OCI-LY1 (cell line): ENCODE measurements at regions not wholly inside any gene's neighbourhood (a gene's known extent, or its start where the extent isn't known, plus 50 kb on each side); places are given as distances from the start of the nearest gene placed in this dataset.

Experiments used
- H2AFZ ChIP-seq: fragments of 200-600 bp; sonication (generic), shearing (Covaris generic); 2 replicates; pipeline ENCODE4 v1.6.0; 2014; ENCODE audit warnings: antibody characterized with exemption, mild to moderate bottlenecking, low read length
- H3F3A ChIP-seq: fragments of 200-600 bp; sonication (generic), shearing (Covaris generic); 2 replicates; pipeline ENCODE4 v1.6.0; 2014; ENCODE audit warnings: mild to moderate bottlenecking, antibody characterized with exemption, low read length, moderate library complexity; ENCODE audit not compliant: insufficient read depth
- H3K27ac ChIP-seq: fragments of 200-600 bp; sonication (generic); 2 replicates; pipeline ENCODE4 v1.5.1; 2014; ENCODE audit warnings: low read length, mixed run types, mild to moderate bottlenecking, low read depth; ENCODE audit not compliant: poor library complexity, severe bottlenecking
- H3K27me3 ChIP-seq: fragments of 200-600 bp; sonication (generic); 2 replicates; pipeline ENCODE4 v1.6.0; 2014; ENCODE audit warnings: antibody characterized with exemption, mild to moderate bottlenecking, low read length, moderate library complexity; ENCODE audit not compliant: insufficient read depth
- H3K36me3 ChIP-seq: fragments of 200-600 bp; sonication (generic); 2 replicates; pipeline ENCODE4 v1.6.1; 2014; ENCODE audit warnings: mild to moderate bottlenecking, antibody characterized with exemption, low read length, moderate library complexity, mixed read lengths; ENCODE audit not compliant: insufficient read depth
- H3K4me1 ChIP-seq: fragments of 200-600 bp; sonication (generic); 2 replicates; pipeline ENCODE4 v1.5.1; 2014; ENCODE audit warnings: mild to moderate bottlenecking, low read length, moderate library complexity; ENCODE audit not compliant: insufficient read depth, severe bottlenecking
- H3K4me2 ChIP-seq: fragments of 200-600 bp; sonication (generic), shearing (Covaris generic); 2 replicates; pipeline ENCODE4 v1.6.1; 2014; ENCODE audit warnings: low read length
- H3K4me3 ChIP-seq: fragments of 200-600 bp; sonication (generic); 2 replicates; pipeline ENCODE4 v1.5.1; 2014; ENCODE audit warnings: low read length, low read depth, mild to moderate bottlenecking, mixed read lengths; ENCODE audit not compliant: poor library complexity, severe bottlenecking
- H3K79me2 ChIP-seq: fragments of 200-600 bp; shearing (Covaris generic); 2 replicates; pipeline ENCODE4 v1.6.1; 2016; ENCODE audit warnings: mixed run types, low read length, mixed read lengths; ENCODE audit not compliant: insufficient read depth
- H3K9ac ChIP-seq: fragments of 200-600 bp; sonication (generic), shearing (Covaris generic); 2 replicates; pipeline ENCODE4 v1.6.1; 2014; ENCODE audit warnings: mild to moderate bottlenecking, low read length, mixed read lengths
- H3K9me2 ChIP-seq: fragments of 200-600 bp; sonication (generic), shearing (Covaris generic); 2 replicates; pipeline ENCODE4 v1.6.1; 2014; ENCODE audit warnings: low read depth, mild to moderate bottlenecking, low read length, mixed read lengths
- H3K9me3 ChIP-seq: fragments of 200-600 bp; shearing (Covaris generic); 2 replicates; pipeline ENCODE4 v1.6.1; 2014; ENCODE audit warnings: low read length, mixed read lengths
- H4K20me1 ChIP-seq: fragments of 200-600 bp; sonication (generic), shearing (Covaris generic); 2 replicates; pipeline ENCODE4 v1.6.0; 2016; ENCODE audit warnings: mild to moderate bottlenecking, low read length; ENCODE audit not compliant: insufficient read depth
- EZH2 ChIP-seq: fragments of 200-600 bp; sonication (generic), shearing (Covaris generic); IDR thresholded peaks from 2 replicates; pipeline ENCODE4 v1.8.0; 2017; ENCODE audit warnings: borderline replicate concordance, mixed run types, mild to moderate bottlenecking, antibody characterized with exemption, low read length, moderate library complexity, mixed read lengths
- TF ChIP-seq, protein P1 (sequence below): fragments of 200-600 bp; sonication (generic), shearing (Covaris generic); IDR thresholded peaks from 2 replicates; pipeline ENCODE4 v1.5.1; 2017; ENCODE audit warnings: mild to moderate bottlenecking, antibody characterized with exemption, low read length, moderate library complexity, mixed read lengths

DNA sequence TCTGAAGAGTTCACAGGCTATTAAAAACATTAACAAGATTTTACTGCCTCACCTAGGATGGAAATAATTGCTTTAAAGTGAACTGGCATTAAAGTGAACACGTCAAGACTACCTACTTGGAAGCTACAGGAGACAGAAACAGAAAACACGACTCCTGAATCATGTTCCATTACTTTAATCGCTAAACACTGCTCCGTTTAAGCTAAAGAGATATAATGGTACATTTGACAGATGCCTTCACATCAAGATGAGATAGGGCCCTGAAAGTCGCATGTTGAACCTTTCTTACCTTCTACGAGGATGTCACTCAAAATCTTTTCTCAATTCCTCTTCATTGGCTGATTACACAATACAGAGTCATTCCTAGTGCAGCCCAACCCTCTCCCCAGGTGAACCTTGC is 206.3 kb upstream of the GATB start:
- Histone ChIP-seq H3K27ac (no peak overlapping the region), H3F3A (no peaks in the 10 kb centered on the region), H3K9me2 (no peaks in the 10 kb centered on the region), H3K9me3 (no peaks in the 10 kb centered on the region), H3K9ac (no peak overlapping the region), H3K36me3 (no peaks in the 10 kb centered on the region), H3K79me2 (no peaks in the 10 kb centered on the region), H3K4me1 (no peaks in the 10 kb centered on the region), H2AFZ (no peak overlapping the region), H3K27me3 (no peaks in the 10 kb centered on the region), H4K20me1 (no peaks in the 10 kb centered on the region), H3K4me3 (no peak overlapping the region), H3K4me2 (no peak overlapping the region)
- TF ChIP-seq, protein P1, sequence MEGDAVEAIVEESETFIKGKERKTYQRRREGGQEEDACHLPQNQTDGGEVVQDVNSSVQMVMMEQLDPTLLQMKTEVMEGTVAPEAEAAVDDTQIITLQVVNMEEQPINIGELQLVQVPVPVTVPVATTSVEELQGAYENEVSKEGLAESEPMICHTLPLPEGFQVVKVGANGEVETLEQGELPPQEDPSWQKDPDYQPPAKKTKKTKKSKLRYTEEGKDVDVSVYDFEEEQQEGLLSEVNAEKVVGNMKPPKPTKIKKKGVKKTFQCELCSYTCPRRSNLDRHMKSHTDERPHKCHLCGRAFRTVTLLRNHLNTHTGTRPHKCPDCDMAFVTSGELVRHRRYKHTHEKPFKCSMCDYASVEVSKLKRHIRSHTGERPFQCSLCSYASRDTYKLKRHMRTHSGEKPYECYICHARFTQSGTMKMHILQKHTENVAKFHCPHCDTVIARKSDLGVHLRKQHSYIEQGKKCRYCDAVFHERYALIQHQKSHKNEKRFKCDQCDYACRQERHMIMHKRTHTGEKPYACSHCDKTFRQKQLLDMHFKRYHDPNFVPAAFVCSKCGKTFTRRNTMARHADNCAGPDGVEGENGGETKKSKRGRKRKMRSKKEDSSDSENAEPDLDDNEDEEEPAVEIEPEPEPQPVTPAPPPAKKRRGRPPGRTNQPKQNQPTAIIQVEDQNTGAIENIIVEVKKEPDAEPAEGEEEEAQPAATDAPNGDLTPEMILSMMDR = no peak
- no peak for TF ChIP-seq EZH2

DNA sequence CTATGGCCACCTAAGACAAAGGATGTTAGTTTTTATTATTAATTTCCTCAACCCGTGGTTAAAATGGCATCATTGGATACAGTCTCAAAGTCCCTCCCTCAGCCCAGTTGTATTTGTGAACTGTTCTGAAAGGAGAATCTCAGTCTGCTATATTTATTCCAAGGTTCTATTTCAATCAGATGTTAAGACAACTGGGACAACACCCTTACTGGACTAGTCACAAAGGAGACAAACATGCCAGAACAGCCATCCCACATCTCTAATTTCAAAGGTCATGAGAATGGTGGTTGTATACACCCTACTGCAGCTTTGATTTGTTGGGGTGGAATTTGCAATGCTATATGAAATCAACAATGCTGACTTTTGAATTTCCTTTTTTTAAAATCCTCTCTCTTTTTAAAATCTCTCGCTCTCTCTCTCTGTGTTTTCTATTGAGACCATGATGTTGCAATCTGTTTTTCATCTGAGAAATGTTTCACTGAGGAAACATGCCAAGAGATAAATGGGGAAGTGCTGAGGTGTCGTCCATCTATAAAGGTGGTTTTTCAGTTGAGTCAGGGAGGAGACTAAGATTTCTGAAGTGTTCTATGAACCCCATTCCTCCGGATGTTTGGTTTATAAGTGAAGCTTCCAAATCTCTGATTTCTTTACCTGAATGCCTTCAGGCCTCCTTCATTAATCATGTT is 201.5 kb upstream of the GATB start:
- H3K9me2 ChIP-seq = no peaks in the 10 kb centered on the region
- no peak overlapping the region for H3K9ac ChIP-seq
- no peaks in the 10 kb centered on the region; the same call in none of the 2 replicates for H3K27me3 ChIP-seq
- no peaks in the 10 kb centered on the region for H3F3A ChIP-seq
- H3K4me1 ChIP-seq = no peaks in the 10 kb centered on the region
- no peaks in the 10 kb centered on the region for H3K79me2 ChIP-seq
- H2AFZ ChIP-seq = no peak overlapping the region
- H3K4me3 ChIP-seq = no peak overlapping the region
- H3K9me3 ChIP-seq = no peaks in the 10 kb centered on the region
- no peak overlapping the region for H3K4me2 ChIP-seq
- H3K36me3 ChIP-seq = no peaks in the 10 kb centered on the region
- TF ChIP-seq, protein P1 = no peak
- TF ChIP-seq EZH2 = no peak
- no peak overlapping the region for H3K27ac ChIP-seq
- H4K20me1 ChIP-seq = no peaks in the 10 kb centered on the region

DNA sequence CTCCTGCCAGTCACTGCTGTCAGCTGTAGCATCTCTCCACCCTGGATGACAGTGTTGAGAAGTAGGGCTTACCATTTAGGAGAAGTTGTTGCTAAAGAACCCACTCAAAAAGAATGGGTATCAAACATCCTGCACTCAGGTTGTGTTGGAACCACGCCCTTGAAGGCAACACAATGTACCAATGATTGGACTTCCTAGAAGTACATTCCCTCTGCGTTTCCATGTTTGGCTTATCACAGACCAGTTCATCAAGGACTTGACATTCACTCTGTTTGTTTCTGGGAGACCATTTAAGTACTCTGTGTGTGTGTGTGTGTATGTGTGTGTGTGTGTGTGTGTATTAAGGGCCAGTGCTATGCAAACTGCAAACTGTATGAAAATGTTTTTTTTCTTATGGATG is 200.6 kb upstream of the GATB start:
- Histone ChIP-seq H2AFZ (no peak overlapping the region), H3K4me3 (no peak overlapping the region), H3K27me3 (no peaks in the 10 kb centered on the region; the same call in none of the 2 replicates), H3F3A (no peaks in the 10 kb centered on the region), H3K9me3 (no peaks in the 10 kb centered on the region), H4K20me1 (no peaks in the 10 kb centered on the region), H3K79me2 (no peaks in the 10 kb centered on the region), H3K36me3 (no peaks in the 10 kb centered on the region), H3K4me1 (no peaks in the 10 kb centered on the region), H3K9ac (no peak overlapping the region), H3K27ac (no peak overlapping the region), H3K4me2 (no peak overlapping the region), H3K9me2 (no peaks in the 10 kb centered on the region)
- TF ChIP-seq, protein P1 = no peak
- TF ChIP-seq EZH2 = no peak
